ENCODE measurements at regions not wholly inside any gene's neighbourhood (a gene's known extent, or its start where the extent isn't known, plus 50 kb on each side); places are given as distances from the start of the nearest gene placed in this dataset.
"Not testable (repeated sequence)": the region's sequence is repeated elsewhere in the genome, so short reads cannot be mapped to it uniquely, and the experiment has no call there.

GRCh38 chr14:106327234-106327633, 800.9 kb downstream of the TMEM121 start:
- Histone ChIP-seq H3K4me1 (ENCODE audit: insufficient read depth, low read length) (no peaks in the 10 kb centered on the region), H3K4me3 (ENCODE audit: insufficient read depth, low read depth, low read length) (no peak overlapping the region), H2AFZ (ENCODE audit: low read depth, low read length) (no peak overlapping the region), H3K9ac (ENCODE audit: low read length) (no peak overlapping the region), H3K4me2 (ENCODE audit: low read length) (no peak overlapping the region), H3K79me2 (ENCODE audit: insufficient read depth, low read length) (no peaks in the 10 kb centered on the region), H3K36me3 (ENCODE audit: insufficient read depth, low read length) (no peaks in the 10 kb centered on the region), H3K27me3 (ENCODE audit: insufficient read depth, low read length) (no peaks in the 10 kb centered on the region), H3K9me3 (ENCODE audit: insufficient read depth, low read depth, low read length) (no peaks in the 10 kb centered on the region), H4K20me1 (ENCODE audit: insufficient read depth, low read length) (no peaks in the 10 kb centered on the region), H3K27ac (ENCODE audit: low read depth, low read length) (no peak overlapping the region)
- FAIRE-seq = no peak
- H3K36me3 Mint-ChIP-seq (ENCODE audit: low read depth, unreplicated experiment) = no peaks in the 10 kb centered on the region
- DNase-seq (ENCODE audit: low read depth) = no peak
- peaks cover 21% of the 10 kb centered on the region for H3K9me3 Mint-ChIP-seq (ENCODE audit: unreplicated experiment)
- H3K4me3 Mint-ChIP-seq (ENCODE audit: unreplicated experiment) = no peak overlapping the region
- no peak overlapping the region for H3K27ac Mint-ChIP-seq (ENCODE audit: unreplicated experiment)
- H3K27me3 Mint-ChIP-seq (ENCODE audit: low read depth, unreplicated experiment) = no peaks in the 10 kb centered on the region
- TF ChIP-seq CTCF (IDR thresholded peaks at IDR 0.05; ENCODE audit: insufficient read depth, low read depth, low read length) (no peak), EZH2 (IDR thresholded peaks at IDR 0.05; ENCODE audit: insufficient read depth, low read length) (no peak)
- H3K4me1 Mint-ChIP-seq (ENCODE audit: low read depth, unreplicated experiment) = no peaks in the 10 kb centered on the region

- H3K9me3 ChIP-seq (ENCODE audit: insufficient read depth, low read depth, low read length); H3K79me2 ChIP-seq (ENCODE audit: insufficient read depth, low read length); H3K4me1 ChIP-seq (ENCODE audit: insufficient read depth, low read length); H4K20me1 ChIP-seq (ENCODE audit: insufficient read depth, low read length); H3K4me3 Mint-ChIP-seq (ENCODE audit: unreplicated experiment); H3K36me3 Mint-ChIP-seq (ENCODE audit: low read depth, unreplicated experiment); H3K27me3 Mint-ChIP-seq (ENCODE audit: low read depth, unreplicated experiment); FAIRE-seq; H3K27me3 ChIP-seq (ENCODE audit: insufficient read depth, low read length); DNase-seq (ENCODE audit: low read depth); H3K4me1 Mint-ChIP-seq (ENCODE audit: low read depth, unreplicated experiment); H3K9ac ChIP-seq (ENCODE audit: low read length); H3K27ac ChIP-seq (ENCODE audit: low read depth, low read length); H3K4me2 ChIP-seq (ENCODE audit: low read length); H2AFZ ChIP-seq (ENCODE audit: low read depth, low read length); H3K36me3 ChIP-seq (ENCODE audit: insufficient read depth, low read length); H3K27ac Mint-ChIP-seq (ENCODE audit: unreplicated experiment); H3K4me3 ChIP-seq (ENCODE audit: insufficient read depth, low read depth, low read length): not testable (repeated sequence)
- peaks cover 19% of the 10 kb centered on the region for H3K9me3 Mint-ChIP-seq (ENCODE audit: unreplicated experiment)
Observed at GRCh38 chr14:106327702-106328353, 801.4 kb downstream of the TMEM121 start.

DNA sequence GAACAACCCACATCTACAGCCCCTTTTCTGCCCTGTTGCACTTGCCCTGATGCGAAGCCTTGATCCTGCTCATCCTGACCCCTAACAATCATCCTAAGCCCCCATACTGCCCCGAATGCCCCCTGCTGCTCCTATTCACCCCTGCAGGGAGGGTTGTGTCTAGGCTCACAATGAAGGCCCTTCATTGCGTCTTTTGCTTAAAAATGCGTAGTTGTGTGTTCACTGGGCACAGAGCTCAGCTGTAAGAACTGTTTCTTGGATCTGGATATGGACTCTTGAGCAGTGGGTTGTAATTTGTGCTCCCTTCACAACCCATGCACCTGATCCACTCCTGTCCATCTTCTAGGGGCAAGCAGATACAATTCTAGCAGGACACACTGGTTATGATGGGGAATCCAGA, 802.9 kb downstream of the TMEM121 start:
- not testable (repeated sequence) for DNase-seq (ENCODE audit: low read depth); H3K4me2 ChIP-seq (ENCODE audit: low read length); H4K20me1 ChIP-seq (ENCODE audit: insufficient read depth, low read length); H3K27me3 Mint-ChIP-seq (ENCODE audit: low read depth, unreplicated experiment); H3K36me3 Mint-ChIP-seq (ENCODE audit: low read depth, unreplicated experiment); H3K27ac ChIP-seq (ENCODE audit: low read depth, low read length); H3K79me2 ChIP-seq (ENCODE audit: insufficient read depth, low read length); H3K36me3 ChIP-seq (ENCODE audit: insufficient read depth, low read length); FAIRE-seq; H3K27ac Mint-ChIP-seq (ENCODE audit: unreplicated experiment); H3K4me1 Mint-ChIP-seq (ENCODE audit: low read depth, unreplicated experiment); H2AFZ ChIP-seq (ENCODE audit: low read depth, low read length); H3K9me3 ChIP-seq (ENCODE audit: insufficient read depth, low read depth, low read length); H3K4me3 Mint-ChIP-seq (ENCODE audit: unreplicated experiment); H3K27me3 ChIP-seq (ENCODE audit: insufficient read depth, low read length); H3K4me3 ChIP-seq (ENCODE audit: insufficient read depth, low read depth, low read length); H3K9ac ChIP-seq (ENCODE audit: low read length); H3K4me1 ChIP-seq (ENCODE audit: insufficient read depth, low read length)
- H3K9me3 Mint-ChIP-seq (ENCODE audit: unreplicated experiment) = peaks cover 15% of the 10 kb centered on the region

GRCh38 chr14:106329987-106330774, 803.8 kb downstream of the TMEM121 start:
- not testable (repeated sequence) for H2AFZ ChIP-seq (ENCODE audit: low read depth, low read length); H3K9ac ChIP-seq (ENCODE audit: low read length); H3K27me3 ChIP-seq (ENCODE audit: insufficient read depth, low read length); H3K4me3 ChIP-seq (ENCODE audit: insufficient read depth, low read depth, low read length); H3K4me2 ChIP-seq (ENCODE audit: low read length); H3K36me3 ChIP-seq (ENCODE audit: insufficient read depth, low read length); H3K27ac ChIP-seq (ENCODE audit: low read depth, low read length); FAIRE-seq; H3K4me1 ChIP-seq (ENCODE audit: insufficient read depth, low read length); DNase-seq (ENCODE audit: low read depth); H3K36me3 Mint-ChIP-seq (ENCODE audit: low read depth, unreplicated experiment); H3K9me3 ChIP-seq (ENCODE audit: insufficient read depth, low read depth, low read length); H3K4me3 Mint-ChIP-seq (ENCODE audit: unreplicated experiment); H3K27ac Mint-ChIP-seq (ENCODE audit: unreplicated experiment); H3K79me2 ChIP-seq (ENCODE audit: insufficient read depth, low read length); H3K27me3 Mint-ChIP-seq (ENCODE audit: low read depth, unreplicated experiment); H3K4me1 Mint-ChIP-seq (ENCODE audit: low read depth, unreplicated experiment); H4K20me1 ChIP-seq (ENCODE audit: insufficient read depth, low read length)
- peaks cover 14% of the 10 kb centered on the region for H3K9me3 Mint-ChIP-seq (ENCODE audit: unreplicated experiment)

- H3K4me1 ChIP-seq (ENCODE audit: insufficient read depth, low read length); H3K9ac ChIP-seq (ENCODE audit: low read length); H3K9me3 ChIP-seq (ENCODE audit: insufficient read depth, low read depth, low read length); H3K4me2 ChIP-seq (ENCODE audit: low read length); H3K4me3 Mint-ChIP-seq (ENCODE audit: unreplicated experiment); H3K27me3 ChIP-seq (ENCODE audit: insufficient read depth, low read length); FAIRE-seq; H2AFZ ChIP-seq (ENCODE audit: low read depth, low read length); H3K27ac Mint-ChIP-seq (ENCODE audit: unreplicated experiment); H3K36me3 ChIP-seq (ENCODE audit: insufficient read depth, low read length); H3K36me3 Mint-ChIP-seq (ENCODE audit: low read depth, unreplicated experiment); H4K20me1 ChIP-seq (ENCODE audit: insufficient read depth, low read length); H3K4me1 Mint-ChIP-seq (ENCODE audit: low read depth, unreplicated experiment); H3K4me3 ChIP-seq (ENCODE audit: insufficient read depth, low read depth, low read length); H3K79me2 ChIP-seq (ENCODE audit: insufficient read depth, low read length); H3K27ac ChIP-seq (ENCODE audit: low read depth, low read length); DNase-seq (ENCODE audit: low read depth); H3K27me3 Mint-ChIP-seq (ENCODE audit: low read depth, unreplicated experiment): not testable (repeated sequence)
- peaks cover 10% of the 10 kb centered on the region for H3K9me3 Mint-ChIP-seq (ENCODE audit: unreplicated experiment)
Observed at GRCh38 chr14:106334428-106335109, 808.2 kb downstream of the TMEM121 start.
